Upper lobe of left lung (tissue), 4 donors: ENCODE measurements at regions not wholly inside any gene's neighbourhood (a gene's known extent, or its start where the extent isn't known, plus 50 kb on each side); places are given as distances from the start of the nearest gene placed in this dataset.

ENCODE experiments used
- CTCF ChIP-seq, 6 experiments: fragments of 450-650 bp in 4 of 6; fragments of 200-600 bp in 2 of 6; sonication (generic) in 2 of 6; IDR thresholded peaks; one replicate each; pipeline ENCODE4 v1.5.1; 2016 to 2019; ENCODE audit warnings: antibody characterized with exemption in 6 of 6
- EP300 ChIP-seq, 4 donors: sonication (generic); formaldehyde crosslinking; IDR thresholded peaks; one replicate each; pipeline ENCODE4 v1.5.1; 2017; ENCODE audit warnings: antibody characterized with exemption in 4 of 4, control low read depth in 2 of 4
- POLR2A ChIP-seq, 4 donors: fragments of 450-650 bp; IDR thresholded peaks; one replicate each; pipeline ENCODE4 v1.5.1; 2016 to 2017; ENCODE audit warnings: antibody characterized with exemption in 4 of 4, mild to moderate bottlenecking in 2 of 4
- POLR2AphosphoS5 ChIP-seq, 2 donors: sonication (generic); formaldehyde crosslinking; IDR thresholded peaks; one replicate each; pipeline ENCODE4 v1.5.1; 2017; ENCODE audit warnings: antibody characterized with exemption in 2 of 2

GRCh38 chr4:185862340-185862739 is 50.3 kb upstream of the SORBS2 start:
- TF ChIP-seq CTCF (IDR thresholded peaks at IDR 0.05) (no peak), POLR2A (IDR thresholded peaks at IDR 0.05) (no peak), POLR2AphosphoS5 (IDR thresholded peaks at IDR 0.05) (no peak), EP300 (IDR thresholded peaks at IDR 0.05) (no peak)
